ENCODE measurements at regions not wholly inside any gene's neighbourhood (a gene's known extent, or its start where the extent isn't known, plus 50 kb on each side); places are given as distances from the start of the nearest gene placed in this dataset.
"Not testable (repeated sequence)": the region's sequence is repeated elsewhere in the genome, so short reads cannot be mapped to it uniquely, and the experiment has no call there.

DNA sequence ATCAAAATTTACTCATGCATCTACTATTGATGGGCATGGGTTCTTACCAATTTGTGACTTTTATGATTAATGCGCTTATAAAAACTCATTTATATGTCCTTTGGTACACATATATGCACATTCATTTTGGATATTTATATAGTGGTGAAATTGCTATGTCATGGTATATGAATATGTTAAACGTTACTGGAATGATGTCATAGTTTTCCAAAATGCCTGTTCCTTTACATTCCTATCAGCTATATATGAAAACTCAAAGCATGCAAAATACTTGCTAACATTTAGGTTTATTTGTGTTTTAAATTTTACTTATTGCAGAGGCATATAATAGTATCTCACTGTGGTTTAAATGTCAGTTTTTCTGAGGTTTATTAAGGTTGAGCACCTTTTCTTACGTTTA lies 1403.1 kb downstream of the HACE1 start:
- Histone ChIP-seq H3K4me1 (ENCODE audit: insufficient read depth) (no peaks in the 10 kb centered on the region), H3K4me3 (ENCODE audit: low read depth, low read length) (no peak overlapping the region), H3K36me3 (ENCODE audit: insufficient read depth) (no peaks in the 10 kb centered on the region), H3K27ac (ENCODE audit: low read depth) (no peak overlapping the region)
- 68% methylated on average over 3 of the region's 3 CpGs for WGBS
- no peak for DNase-seq (ENCODE audit: extremely low spot score)

DNA sequence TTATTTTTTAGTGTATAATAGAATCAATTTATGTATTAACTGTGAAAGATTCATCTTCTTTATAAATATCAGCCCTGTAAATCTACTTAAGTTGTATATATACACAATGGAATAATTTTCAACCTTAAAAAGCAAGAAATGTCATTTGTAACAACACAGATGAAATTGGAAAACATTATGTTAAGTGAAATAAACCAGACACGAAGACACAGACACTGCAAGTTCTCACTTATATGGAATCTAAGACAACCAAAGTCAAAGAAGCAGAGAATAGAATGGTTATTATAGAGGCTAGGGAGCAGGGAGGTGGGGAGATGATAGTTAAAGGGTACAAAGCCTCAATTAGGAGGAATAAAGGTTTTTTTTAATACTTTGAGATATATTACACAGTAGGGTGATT lies 1404.4 kb downstream of the HACE1 start:
- Histone ChIP-seq H3K4me3 (ENCODE audit: low read depth, low read length) (no peak overlapping the region), H3K36me3 (ENCODE audit: insufficient read depth) (no peaks in the 10 kb centered on the region), H3K27ac (ENCODE audit: low read depth) (no peak overlapping the region), H3K4me1 (ENCODE audit: insufficient read depth) (no peaks in the 10 kb centered on the region)
- 75% methylated on average over 1 of the region's 1 CpG for WGBS
- no peak for DNase-seq (ENCODE audit: extremely low spot score)

DNA sequence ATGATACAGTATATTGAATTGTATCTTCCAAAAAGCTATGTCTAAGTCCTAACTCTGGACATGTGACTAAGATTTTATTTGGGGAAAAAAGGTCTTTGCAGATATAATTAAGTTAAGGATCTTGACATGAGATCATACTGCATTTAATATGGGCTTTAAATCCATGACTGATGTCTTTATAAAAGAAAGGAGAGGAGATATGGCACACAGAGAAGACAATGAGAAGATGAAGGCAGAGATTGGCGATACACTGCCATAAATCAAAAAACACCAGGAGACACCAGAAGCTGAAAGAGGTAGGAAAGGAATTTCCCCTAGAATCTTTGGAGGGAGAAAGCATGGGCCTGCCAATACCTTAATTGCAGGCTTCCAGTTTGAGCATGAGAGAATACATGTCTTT lies 1450.2 kb downstream of the HACE1 start:
- H3K36me3 ChIP-seq (ENCODE audit: insufficient read depth): no peaks in the 10 kb centered on the region
- no peak overlapping the region for H3K27ac ChIP-seq (ENCODE audit: low read depth)
- H3K4me3 ChIP-seq (ENCODE audit: low read depth, low read length): no peak overlapping the region
- no peak for DNase-seq (ENCODE audit: extremely low spot score)
- no peaks in the 10 kb centered on the region for H3K4me1 ChIP-seq (ENCODE audit: insufficient read depth)
- WGBS: 72% methylated on average over 1 of the region's 1 CpG

DNA sequence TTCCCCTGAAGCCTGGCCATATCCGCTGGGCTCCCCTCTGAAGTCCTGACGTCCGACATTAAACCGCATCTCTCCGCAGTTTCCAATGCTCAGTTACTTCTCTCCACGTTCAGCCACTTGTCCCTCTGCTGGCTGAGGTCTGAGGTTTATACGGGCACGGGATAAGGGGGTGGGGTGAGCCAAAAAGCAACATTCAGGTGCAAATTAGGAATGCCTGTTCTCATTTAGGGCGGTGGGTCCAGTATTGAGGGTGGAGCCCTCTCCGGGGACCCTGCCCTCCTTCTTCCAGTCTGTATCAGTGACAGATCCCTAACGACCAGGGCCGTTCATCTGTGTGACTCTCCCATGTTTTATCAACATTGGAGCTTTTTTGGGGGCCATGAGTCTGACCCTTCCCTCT lies 1454.4 kb downstream of the HACE1 start:
- no peak overlapping the region for H3K27ac ChIP-seq (ENCODE audit: low read depth)
- no peak overlapping the region for H3K4me3 ChIP-seq (ENCODE audit: low read depth, low read length)
- H3K36me3 ChIP-seq (ENCODE audit: insufficient read depth): no peaks in the 10 kb centered on the region
- H3K4me1 ChIP-seq (ENCODE audit: insufficient read depth): no peaks in the 10 kb centered on the region
- WGBS: 81% methylated on average over 12 of the region's 12 CpGs
- no peak for DNase-seq (ENCODE audit: extremely low spot score)

DNA sequence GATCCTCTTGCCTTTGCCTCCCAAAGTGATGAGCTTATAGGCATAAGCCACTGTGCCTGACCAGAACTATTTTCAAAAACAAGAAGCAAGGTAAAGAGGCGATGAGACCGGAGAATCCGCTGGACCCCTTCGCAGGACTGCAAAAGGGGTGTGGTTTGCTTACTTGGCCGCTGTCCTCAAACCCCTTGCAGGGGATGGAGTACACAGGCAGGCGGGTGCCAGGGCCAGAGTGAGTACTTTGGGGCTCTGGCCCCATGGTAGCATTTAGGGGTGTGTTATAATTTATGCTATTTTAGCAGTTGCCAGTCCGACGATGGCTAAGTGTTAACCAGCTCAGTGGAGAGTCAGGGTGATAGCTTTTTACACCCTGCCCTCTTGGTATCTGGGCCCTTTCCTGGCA lies 1454.9 kb downstream of the HACE1 start:
- WGBS: 94% methylated on average over 8 of the region's 8 CpGs
- no peaks in the 10 kb centered on the region for H3K36me3 ChIP-seq (ENCODE audit: insufficient read depth)
- no peaks in the 10 kb centered on the region for H3K4me1 ChIP-seq (ENCODE audit: insufficient read depth)
- DNase-seq (ENCODE audit: extremely low spot score): no peak
- no peak overlapping the region for H3K27ac ChIP-seq (ENCODE audit: low read depth)
- no peak overlapping the region for H3K4me3 ChIP-seq (ENCODE audit: low read depth, low read length)

DNA sequence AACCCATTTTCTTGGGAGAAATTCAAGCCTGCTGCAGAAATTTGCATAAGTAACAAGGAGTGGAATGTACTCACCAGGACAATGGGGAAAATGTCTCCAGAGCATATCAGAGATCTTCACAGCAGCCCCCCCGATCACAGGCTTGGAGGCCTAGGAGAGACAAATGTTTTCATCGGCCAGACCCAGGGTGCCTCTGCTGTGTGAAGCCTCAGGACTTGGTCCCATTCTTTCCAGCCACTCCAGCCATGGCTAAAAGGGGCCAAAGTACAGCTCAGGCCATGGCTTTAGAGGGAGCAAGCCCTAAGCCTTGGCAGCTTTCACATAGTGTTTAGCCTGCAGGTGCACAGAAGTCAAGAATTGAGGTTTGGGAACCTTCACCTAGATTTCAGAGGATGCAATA lies 1463.0 kb downstream of the HACE1 start:
- Histone ChIP-seq H3K36me3 (ENCODE audit: insufficient read depth) (no peaks in the 10 kb centered on the region), H3K4me1 (ENCODE audit: insufficient read depth) (no peaks in the 10 kb centered on the region), H3K4me3 (ENCODE audit: low read depth, low read length) (no peak overlapping the region), H3K27ac (ENCODE audit: low read depth) (no peak overlapping the region)
- 94% methylated on average over 2 of the region's 2 CpGs for WGBS
- no peak for DNase-seq (ENCODE audit: extremely low spot score)

DNA sequence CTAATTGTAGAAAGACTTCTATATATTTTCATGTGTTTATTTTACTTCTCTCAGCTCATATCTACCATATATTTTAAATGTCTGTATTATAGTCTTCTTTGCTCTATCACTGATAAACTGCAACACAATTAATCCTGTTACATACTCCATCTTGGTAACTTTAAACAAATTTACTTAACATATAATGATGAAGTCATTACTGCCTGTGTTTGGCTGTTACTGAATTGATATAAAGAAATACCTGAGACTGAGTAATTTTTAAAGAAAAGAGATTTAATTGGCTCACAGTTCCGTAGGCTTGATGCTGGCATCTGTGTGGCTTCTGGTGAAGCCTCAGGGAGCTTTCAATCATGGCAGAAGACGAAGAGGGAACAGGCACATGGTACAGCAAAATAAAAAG lies 1480.4 kb downstream of the HACE1 start:
- Histone ChIP-seq H3K27ac (ENCODE audit: low read depth) (no peak overlapping the region), H3K4me3 (ENCODE audit: low read depth, low read length) (no peak overlapping the region), H3K4me1 (ENCODE audit: insufficient read depth) (no peaks in the 10 kb centered on the region), H3K36me3 (ENCODE audit: insufficient read depth) (no peaks in the 10 kb centered on the region)
- DNase-seq (ENCODE audit: extremely low spot score): no peak
- 79% methylated on average over 2 of the region's 2 CpGs for WGBS

DNA sequence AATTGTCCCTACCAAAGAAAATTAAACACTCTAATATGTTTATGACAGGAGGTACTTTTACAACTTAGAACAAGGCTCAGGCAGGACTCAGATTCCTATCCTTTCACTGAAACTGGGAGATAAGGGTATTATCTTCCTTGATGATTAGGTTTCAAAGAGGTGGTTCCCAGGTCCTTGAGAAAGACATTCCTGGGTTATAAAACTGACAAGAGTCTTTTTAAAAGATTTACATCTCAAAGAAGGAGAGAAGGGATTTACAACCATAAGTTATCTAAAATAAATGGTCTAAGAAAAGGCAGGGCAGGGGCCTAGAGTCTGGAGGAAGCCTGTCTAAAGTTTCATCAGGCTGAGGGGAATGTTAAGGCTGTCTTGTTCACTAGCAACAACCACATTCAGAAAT lies 1492.5 kb downstream of the HACE1 start:
- Histone ChIP-seq H3K27ac (ENCODE audit: low read depth) (no peak overlapping the region), H3K4me3 (ENCODE audit: low read depth, low read length) (no peak overlapping the region), H3K4me1 (ENCODE audit: insufficient read depth) (no peaks in the 10 kb centered on the region), H3K36me3 (ENCODE audit: insufficient read depth) (no peaks in the 10 kb centered on the region)
- DNase-seq (ENCODE audit: extremely low spot score): no peak

DNA sequence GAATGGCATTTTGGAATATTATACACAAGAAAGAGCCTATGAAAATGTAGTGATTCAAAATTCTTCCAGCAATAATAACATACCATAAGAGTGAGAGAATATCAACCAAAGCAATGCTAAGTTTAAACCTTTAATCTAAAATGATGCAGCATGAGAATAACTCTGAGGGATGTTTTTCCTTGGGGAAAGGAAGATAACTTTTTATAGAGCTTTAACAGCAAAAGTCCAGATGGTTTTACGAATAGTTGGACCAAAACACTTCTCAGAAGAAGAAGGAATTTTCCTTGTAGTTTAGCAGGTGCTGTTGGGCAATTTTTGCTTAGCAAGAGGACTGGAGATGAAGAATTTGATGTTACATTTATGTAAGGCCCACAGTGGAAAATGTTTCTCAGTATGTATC lies 1503.2 kb downstream of the HACE1 start:
- DNase-seq (ENCODE audit: extremely low spot score): no peak
- H3K4me1 ChIP-seq (ENCODE audit: insufficient read depth): no peaks in the 10 kb centered on the region
- H3K36me3 ChIP-seq (ENCODE audit: insufficient read depth): no peaks in the 10 kb centered on the region
- H3K27ac ChIP-seq (ENCODE audit: low read depth): no peak overlapping the region
- H3K4me3 ChIP-seq (ENCODE audit: low read depth, low read length): no peak overlapping the region
- WGBS: 24% methylated on average over 1 of the region's 1 CpG

DNA sequence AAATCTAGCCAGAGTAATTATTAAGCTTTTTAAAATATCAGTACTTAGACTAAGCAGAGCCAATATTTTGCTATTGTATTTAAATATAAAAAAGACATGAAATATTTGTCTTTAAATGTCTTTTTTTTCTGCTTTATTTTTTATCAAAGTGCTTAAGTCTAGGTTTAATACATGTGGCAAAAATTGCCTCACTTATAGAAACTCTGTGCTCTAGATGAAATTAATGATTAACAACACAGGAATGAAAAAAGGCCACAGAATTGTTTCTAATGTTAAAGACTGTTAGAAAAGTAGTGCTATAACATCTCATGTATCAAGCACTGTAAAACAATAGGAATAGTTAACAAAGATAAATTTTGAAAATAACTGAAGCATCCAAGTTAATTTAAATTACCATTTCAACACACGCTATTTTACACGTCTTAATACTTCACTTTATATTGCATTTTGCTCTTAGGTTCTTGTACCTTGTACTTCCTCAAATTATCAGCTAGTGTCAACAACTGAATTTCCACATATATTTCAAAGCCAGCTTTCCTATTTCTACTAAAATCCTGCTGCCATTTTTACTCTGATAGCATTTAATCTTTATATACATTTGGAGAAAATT lies 1515.1 kb downstream of the HACE1 start:
- H3K36me3 ChIP-seq (ENCODE audit: insufficient read depth): no peaks in the 10 kb centered on the region
- H3K4me3 ChIP-seq (ENCODE audit: low read depth, low read length): no peak overlapping the region
- no peak overlapping the region for H3K27ac ChIP-seq (ENCODE audit: low read depth)
- WGBS: 86% methylated on average over 2 of the region's 2 CpGs
- no peak for DNase-seq (ENCODE audit: extremely low spot score)
- no peaks in the 10 kb centered on the region for H3K4me1 ChIP-seq (ENCODE audit: insufficient read depth)

DNA sequence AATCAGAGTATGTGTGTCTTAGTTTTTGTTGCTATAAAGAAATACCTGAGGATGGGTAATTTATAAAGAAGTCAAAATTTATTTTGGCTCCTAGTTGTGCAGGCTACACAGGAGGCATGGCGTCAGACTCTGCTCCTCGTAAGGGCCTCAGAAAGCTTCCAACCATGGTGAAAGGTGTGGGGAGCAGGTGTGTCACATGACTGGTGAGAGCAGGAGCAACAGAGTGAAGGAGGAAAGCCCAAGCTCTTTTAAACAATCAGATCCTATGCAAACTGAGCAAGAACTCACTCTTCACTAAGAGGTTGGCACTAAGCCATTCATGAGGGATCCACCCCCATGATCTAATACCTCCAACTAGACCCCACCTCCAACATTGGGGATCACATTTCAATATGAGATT lies 1524.3 kb downstream of the HACE1 start:
- 88% methylated on average over 2 of the region's 2 CpGs for WGBS
- no peak for DNase-seq (ENCODE audit: extremely low spot score)
- no peak overlapping the region for H3K27ac ChIP-seq (ENCODE audit: low read depth)
- no peak overlapping the region for H3K4me3 ChIP-seq (ENCODE audit: low read depth, low read length)
- no peaks in the 10 kb centered on the region for H3K36me3 ChIP-seq (ENCODE audit: insufficient read depth)
- no peaks in the 10 kb centered on the region for H3K4me1 ChIP-seq (ENCODE audit: insufficient read depth)

DNA sequence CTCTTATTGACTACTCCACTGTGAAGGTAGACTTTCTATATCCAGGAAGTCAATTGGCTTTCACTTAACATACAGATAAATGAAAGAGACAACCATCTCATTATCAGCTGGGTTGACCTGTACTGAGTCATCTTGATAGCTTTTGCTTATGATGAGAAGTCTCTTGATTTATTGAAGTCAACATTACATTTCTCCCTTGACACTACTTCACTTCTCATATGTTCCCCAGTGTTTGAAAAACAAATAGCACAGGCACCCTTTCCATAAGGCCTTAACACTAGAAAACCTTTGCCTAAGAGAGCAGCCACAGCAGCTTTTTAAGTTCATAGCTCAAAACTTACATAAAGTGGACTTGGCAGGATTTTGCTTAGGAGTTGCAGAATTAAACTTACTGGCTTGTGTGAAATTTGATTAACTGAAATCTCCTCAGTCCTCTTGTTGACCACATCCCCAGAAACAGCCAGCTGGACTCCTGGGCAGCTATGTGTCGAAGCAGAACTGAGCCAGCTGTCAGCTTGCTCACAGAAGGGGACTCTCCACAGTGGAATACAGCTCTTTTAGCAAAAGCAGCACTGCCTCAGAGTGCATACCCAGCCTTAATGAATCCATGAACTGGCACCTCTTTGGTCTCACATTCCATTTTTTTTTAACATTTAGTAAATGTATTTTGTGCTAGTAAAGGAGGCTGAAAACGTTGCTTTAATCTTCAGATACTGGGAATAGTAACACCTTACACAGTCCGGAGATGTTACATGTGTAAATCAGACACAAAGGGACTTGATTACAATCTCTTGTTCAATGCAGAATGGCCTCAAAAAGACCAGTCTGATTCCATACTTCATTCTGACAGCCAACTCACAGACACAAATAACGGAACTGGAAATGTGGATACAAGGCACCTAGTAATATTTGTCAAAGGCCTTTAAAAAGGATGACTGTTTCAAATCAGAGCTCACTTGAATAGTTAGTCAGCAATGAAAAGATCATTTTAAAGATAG lies 1532.7 kb downstream of the HACE1 start:
- H3K27ac ChIP-seq (ENCODE audit: low read depth): no peak overlapping the region

DNA sequence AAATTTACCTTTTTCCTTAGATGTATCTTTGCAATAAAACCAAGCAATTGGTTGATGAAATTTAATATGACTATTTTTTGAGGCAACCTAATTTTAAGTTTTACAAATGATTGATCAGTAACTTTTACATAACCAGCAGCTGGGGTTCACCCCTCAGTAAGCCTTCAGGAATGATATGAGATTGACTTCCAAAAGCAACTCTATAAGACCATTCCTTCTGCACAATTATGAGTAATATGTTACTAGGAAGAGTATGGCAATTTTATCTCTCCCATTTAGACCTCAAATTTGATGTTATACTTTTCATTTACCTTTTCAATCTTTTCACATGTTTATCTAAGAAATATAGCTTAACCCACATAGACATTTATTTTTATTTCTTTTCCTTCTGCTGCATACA lies 1546.3 kb downstream of the HACE1 start:
- no peaks in the 10 kb centered on the region for H3K4me1 ChIP-seq (ENCODE audit: insufficient read depth)
- no peak overlapping the region for H3K4me3 ChIP-seq (ENCODE audit: low read depth, low read length)
- no peaks in the 10 kb centered on the region for H3K36me3 ChIP-seq (ENCODE audit: insufficient read depth)
- no peak for DNase-seq (ENCODE audit: extremely low spot score)
- no peak overlapping the region for H3K27ac ChIP-seq (ENCODE audit: low read depth)

More for the DNA sequence above, 1532.7 kb downstream of the HACE1 start:
- Histone ChIP-seq H3K4me1 (ENCODE audit: insufficient read depth) (no peaks in the 10 kb centered on the region), H3K4me3 (ENCODE audit: low read depth, low read length) (no peak overlapping the region), H3K36me3 (ENCODE audit: insufficient read depth) (no peaks in the 10 kb centered on the region)
- 40% methylated on average over 4 of the region's 4 CpGs for WGBS
- no peak for DNase-seq (ENCODE audit: extremely low spot score)

DNA sequence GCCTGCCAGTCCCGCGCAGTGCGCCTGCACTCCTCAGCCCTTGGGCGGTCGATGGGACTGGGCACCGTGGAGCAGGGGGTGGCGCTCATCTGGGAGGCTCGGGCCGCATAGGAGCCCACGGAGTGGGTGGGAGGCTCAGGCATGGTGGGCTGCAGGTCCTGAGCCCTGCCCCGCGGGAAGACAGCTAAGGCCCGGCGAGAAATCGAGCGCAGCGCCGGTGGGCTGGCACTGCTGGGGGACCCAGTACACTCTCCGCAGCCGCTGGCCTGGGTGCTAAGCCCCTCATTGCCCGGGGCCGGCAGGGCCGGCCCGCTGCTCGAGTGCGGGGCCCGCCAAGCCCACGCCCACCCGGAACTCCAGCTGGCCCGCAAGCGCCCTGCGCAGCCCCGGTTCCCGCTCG lies 1565.3 kb downstream of the HACE1 start:
- not testable (repeated sequence) for DNase-seq (ENCODE audit: extremely low spot score); H3K27ac ChIP-seq (ENCODE audit: low read depth); H3K36me3 ChIP-seq (ENCODE audit: insufficient read depth); H3K4me3 ChIP-seq (ENCODE audit: low read depth, low read length); H3K4me1 ChIP-seq (ENCODE audit: insufficient read depth)
- WGBS: no CpG with 5 or more reads among the region's 35 CpGs
